Activated T-helper 2 cell treated with anti-CD3 and anti-CD28 coated beads, Interferon-gamma antibody, Interleukin-2, Interleukin-4, amounts not matched to agents 10 μg/mL and 5 μg/mL and 100 μg/mL, durations not matched to agents 14 hours and 24 hours and 36 hours (primary cell): ENCODE measurements at regions not wholly inside any gene's neighbourhood (a gene's known extent, or its start where the extent isn't known, plus 50 kb on each side); places are given as distances from the start of the nearest gene placed in this dataset.

Experiments
- DNase-seq: peaks from one replicate; pipeline ENCODE4 v3.0.0; 2021; ENCODE audit warnings: low spot score
- H3K27ac Mint-ChIP-seq: one replicate; pipeline ENCODE4 v1.8.0; 2021; ENCODE audit warnings: mixed read lengths
- H3K27me3 Mint-ChIP-seq: one replicate; pipeline ENCODE4 v1.8.0; 2021; ENCODE audit warnings: low read depth, mixed read lengths
- H3K36me3 Mint-ChIP-seq: one replicate; pipeline ENCODE4 v1.8.0; 2021; ENCODE audit warnings: low read depth, mixed read lengths
- H3K4me1 Mint-ChIP-seq: one replicate; pipeline ENCODE4 v1.8.0; 2021; ENCODE audit warnings: low read depth, mixed read lengths
- H3K4me3 Mint-ChIP-seq: one replicate; pipeline ENCODE4 v1.8.0; 2021; ENCODE audit warnings: low read depth, mild to moderate bottlenecking, moderate library complexity, mixed read lengths
- H3K9me3 Mint-ChIP-seq: one replicate; pipeline ENCODE4 v1.8.0; 2021; ENCODE audit warnings: mixed read lengths
- intact Hi-C: fragments of 100-400 bp; cut with micrococcal nuclease; formaldehyde crosslinking; loops from one replicate; pipeline ENCODE4 v1.15.1; 2023

- intact Hi-C loops, result no loop called here
- Mint-ChIP-seq H3K4me3 (no peak overlapping the region), H3K9me3 (no peaks in the 10 kb centered on the region), H3K27ac (no peak overlapping the region), H3K4me1 (peaks cover 10% of the 10 kb centered on the region), H3K27me3 (peaks cover 2% of the 10 kb centered on the region), H3K36me3 (no peaks in the 10 kb centered on the region)
- no peak for DNase-seq
Measured at GRCh38 chr6:26149240-26149639, 62.0 kb downstream of the HFE start.

GRCh38 chr6:26152226-26153101, 65.2 kb downstream of the HFE start:
- peaks cover 2% of the 10 kb centered on the region for H3K27me3 Mint-ChIP-seq
- no peaks in the 10 kb centered on the region for H3K36me3 Mint-ChIP-seq
- DNase-seq, result no peak
- no peak overlapping the region for H3K4me3 Mint-ChIP-seq
- intact Hi-C loops, result no loop called here
- no peak overlapping the region for H3K27ac Mint-ChIP-seq
- H3K4me1 Mint-ChIP-seq, result peaks cover 23% of the 10 kb centered on the region
- H3K9me3 Mint-ChIP-seq, result no peaks in the 10 kb centered on the region

DNA sequence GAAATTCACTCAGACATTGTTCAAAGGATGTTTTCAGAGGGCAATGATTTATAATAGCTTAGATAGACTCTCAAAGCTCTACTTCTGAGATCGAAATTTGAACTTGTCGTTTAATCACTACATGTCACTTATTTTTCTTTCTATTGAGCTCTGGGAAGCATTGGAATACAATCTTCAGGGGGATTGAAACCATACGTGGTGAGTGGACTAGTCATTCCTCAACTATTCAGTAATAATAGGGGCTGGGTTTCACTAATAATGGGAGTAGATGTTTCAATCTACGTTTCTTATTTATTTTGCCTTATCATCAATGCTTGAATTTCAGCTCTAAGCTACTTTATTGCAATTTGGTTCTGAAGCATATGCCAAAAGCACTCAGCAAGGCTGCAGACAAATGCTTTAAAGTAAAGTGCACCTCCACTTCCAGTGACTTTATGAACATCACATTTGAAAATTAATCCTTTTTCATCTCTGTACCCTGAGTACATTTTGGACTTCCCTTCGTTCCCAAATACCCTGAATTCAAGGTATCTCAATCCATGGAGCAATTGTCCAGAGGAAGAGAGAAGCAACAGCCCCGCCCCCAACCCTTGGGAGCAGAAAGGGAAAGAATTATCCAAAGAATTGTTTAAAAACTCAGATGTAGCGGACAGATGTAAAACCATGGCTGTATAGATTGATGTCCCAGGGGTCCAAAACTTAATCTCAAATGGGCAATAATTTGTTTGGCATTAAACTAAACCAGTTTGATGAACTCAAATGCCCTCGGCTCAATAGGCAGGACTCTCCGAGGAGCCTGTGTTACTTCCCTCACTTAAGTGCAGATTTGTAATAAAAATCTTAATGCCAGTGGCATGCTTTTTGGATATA, 68.1 kb downstream of the HFE start:
- no peak for DNase-seq
- Mint-ChIP-seq H3K4me3 (peak overlapping the region; percentile 90), H3K9me3 (no peaks in the 10 kb centered on the region), H3K36me3 (peaks cover 4% of the 10 kb centered on the region), H3K27me3 (no peaks in the 10 kb centered on the region), H3K27ac (peak overlapping the region; percentile 96), H3K4me1 (peaks cover 43% of the 10 kb centered on the region)
- intact Hi-C loops, result loop anchor here (5.0 kb wide), 1 partner anchor 992 kb away; a partner anchor contains a TSS

DNA sequence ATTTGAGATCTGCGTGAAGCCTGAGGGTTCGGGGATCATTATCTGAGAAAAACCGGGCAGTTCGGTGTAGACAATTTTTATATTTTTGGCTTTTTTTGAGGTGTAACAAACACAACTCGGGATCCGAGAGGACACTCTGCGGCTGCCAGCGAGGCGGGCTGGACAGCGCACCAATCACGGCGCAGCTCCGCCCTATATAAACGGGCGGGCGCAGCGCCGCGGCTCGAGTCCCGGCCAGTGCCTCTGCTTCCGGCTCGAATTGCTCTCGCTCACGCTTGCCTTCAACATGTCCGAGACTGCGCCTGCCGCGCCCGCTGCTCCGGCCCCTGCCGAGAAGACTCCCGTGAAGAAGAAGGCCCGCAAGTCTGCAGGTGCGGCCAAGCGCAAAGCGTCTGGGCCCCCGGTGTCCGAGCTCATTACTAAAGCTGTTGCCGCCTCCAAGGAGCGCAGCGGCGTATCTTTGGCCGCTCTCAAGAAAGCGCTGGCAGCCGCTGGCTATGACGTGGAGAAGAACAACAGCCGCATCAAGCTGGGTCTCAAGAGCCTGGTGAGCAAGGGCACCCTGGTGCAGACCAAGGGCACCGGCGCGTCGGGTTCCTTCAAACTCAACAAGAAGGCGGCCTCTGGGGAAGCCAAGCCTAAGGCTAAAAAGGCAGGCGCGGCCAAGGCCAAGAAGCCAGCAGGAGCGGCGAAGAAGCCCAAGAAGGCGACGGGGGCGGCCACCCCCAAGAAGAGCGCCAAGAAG, 69.0 kb downstream of the HFE start:
- Mint-ChIP-seq H3K4me1 (peaks cover 44% of the 10 kb centered on the region), H3K4me3 (peak overlapping the region; percentile 90), H3K9me3 (no peaks in the 10 kb centered on the region), H3K36me3 (peaks cover 5% of the 10 kb centered on the region), H3K27me3 (no peaks in the 10 kb centered on the region), H3K27ac (peak overlapping the region; percentile 96)
- DNase-seq, result peak; percentile 91
- intact Hi-C loops, result loop anchor here (1.0 to 5.0 kb wide), 3 partner anchors 53 to 1737 kb away; a partner anchor contains a TSS

- peaks cover 47% of the 10 kb centered on the region for H3K4me1 Mint-ChIP-seq
- intact Hi-C loops, result loop anchor here (1.0 to 5.0 kb wide), 6 partner anchors 34 to 1736 kb away; a partner anchor contains a TSS
- no peak for DNase-seq
- H3K9me3 Mint-ChIP-seq, result no peaks in the 10 kb centered on the region
- H3K36me3 Mint-ChIP-seq, result peaks cover 5% of the 10 kb centered on the region
- H3K4me3 Mint-ChIP-seq, result peak overlapping the region; percentile 90
- H3K27ac Mint-ChIP-seq, result peak overlapping the region; percentile 96
- no peaks in the 10 kb centered on the region for H3K27me3 Mint-ChIP-seq
Measured at GRCh38 chr6:26156850-26157250, 69.6 kb downstream of the HFE start.

DNA sequence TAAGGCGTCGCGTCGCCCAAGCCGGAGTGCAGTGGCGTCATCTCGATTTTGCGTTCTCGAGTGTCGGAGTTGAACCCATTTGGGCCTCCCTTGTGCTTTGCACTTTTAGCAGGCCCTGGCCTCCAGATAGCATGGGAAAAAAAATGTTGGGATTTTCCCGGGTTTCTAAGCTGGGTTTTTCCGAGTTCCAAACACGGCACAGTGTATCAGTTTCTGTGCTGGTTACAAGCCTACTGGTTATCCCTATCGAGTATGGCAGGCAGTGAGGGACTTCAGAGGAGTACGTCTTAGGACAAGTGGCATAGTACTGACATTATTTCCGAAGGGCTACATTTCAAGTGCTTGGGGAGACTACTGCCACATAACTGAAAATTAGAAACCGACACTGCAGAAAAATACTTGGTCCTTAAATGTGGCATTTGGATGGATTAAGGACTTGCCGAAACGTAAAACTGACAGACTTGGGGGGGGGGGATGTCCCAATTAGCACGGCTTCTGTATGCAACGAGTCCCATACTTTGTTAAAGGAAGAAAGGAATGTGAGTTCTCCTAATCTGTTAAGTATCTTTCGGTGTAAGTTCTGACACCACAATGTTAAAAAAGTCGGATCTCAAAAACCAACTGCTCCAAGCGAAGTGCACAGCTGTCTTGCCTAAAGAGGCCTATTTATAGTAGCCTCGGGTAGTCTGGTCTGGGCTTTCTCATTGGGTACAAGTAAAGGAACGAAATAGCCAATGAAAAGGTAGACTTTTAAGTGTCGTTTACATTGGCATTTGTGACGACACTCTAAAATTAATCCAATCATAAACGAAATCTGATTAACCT, 70.2 kb downstream of the HFE start:
- peak; percentile 86 for DNase-seq
- Mint-ChIP-seq H3K4me3 (peak overlapping the region; percentile 90), H3K27me3 (no peaks in the 10 kb centered on the region), H3K4me1 (peaks cover 47% of the 10 kb centered on the region), H3K36me3 (peaks cover 5% of the 10 kb centered on the region), H3K27ac (peak overlapping the region; percentile 96), H3K9me3 (no peaks in the 10 kb centered on the region)
- intact Hi-C loops, result loop anchor here (1.0 to 5.0 kb wide), 11 partner anchors 14 to 1735 kb away; a partner anchor contains a TSS

DNA sequence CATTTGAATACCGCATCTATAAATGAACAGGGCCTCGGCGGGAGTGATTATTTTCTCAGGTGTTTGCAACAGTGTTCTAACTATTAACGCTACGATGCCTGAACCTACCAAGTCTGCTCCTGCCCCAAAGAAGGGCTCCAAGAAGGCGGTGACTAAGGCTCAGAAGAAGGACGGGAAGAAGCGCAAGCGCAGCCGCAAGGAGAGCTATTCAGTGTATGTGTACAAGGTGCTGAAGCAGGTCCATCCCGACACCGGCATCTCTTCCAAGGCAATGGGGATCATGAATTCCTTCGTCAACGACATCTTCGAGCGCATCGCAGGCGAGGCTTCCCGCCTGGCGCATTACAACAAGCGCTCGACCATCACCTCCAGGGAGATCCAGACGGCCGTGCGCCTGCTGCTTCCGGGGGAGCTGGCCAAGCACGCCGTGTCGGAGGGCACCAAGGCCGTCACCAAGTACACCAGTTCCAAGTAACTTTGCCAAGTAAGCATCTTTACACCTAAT, 70.9 kb downstream of the HFE start:
- no peaks in the 10 kb centered on the region for H3K27me3 Mint-ChIP-seq
- no peaks in the 10 kb centered on the region for H3K9me3 Mint-ChIP-seq
- peak; percentile 90 for DNase-seq
- intact Hi-C loops, result loop anchor here (1.0 to 5.0 kb wide), 7 partner anchors 13 to 989 kb away; a partner anchor contains a TSS
- H3K4me1 Mint-ChIP-seq, result peaks cover 47% of the 10 kb centered on the region
- peaks cover 5% of the 10 kb centered on the region for H3K36me3 Mint-ChIP-seq
- H3K4me3 Mint-ChIP-seq, result peak overlapping the region; percentile 90
- H3K27ac Mint-ChIP-seq, result peak overlapping the region; percentile 96

DNA sequence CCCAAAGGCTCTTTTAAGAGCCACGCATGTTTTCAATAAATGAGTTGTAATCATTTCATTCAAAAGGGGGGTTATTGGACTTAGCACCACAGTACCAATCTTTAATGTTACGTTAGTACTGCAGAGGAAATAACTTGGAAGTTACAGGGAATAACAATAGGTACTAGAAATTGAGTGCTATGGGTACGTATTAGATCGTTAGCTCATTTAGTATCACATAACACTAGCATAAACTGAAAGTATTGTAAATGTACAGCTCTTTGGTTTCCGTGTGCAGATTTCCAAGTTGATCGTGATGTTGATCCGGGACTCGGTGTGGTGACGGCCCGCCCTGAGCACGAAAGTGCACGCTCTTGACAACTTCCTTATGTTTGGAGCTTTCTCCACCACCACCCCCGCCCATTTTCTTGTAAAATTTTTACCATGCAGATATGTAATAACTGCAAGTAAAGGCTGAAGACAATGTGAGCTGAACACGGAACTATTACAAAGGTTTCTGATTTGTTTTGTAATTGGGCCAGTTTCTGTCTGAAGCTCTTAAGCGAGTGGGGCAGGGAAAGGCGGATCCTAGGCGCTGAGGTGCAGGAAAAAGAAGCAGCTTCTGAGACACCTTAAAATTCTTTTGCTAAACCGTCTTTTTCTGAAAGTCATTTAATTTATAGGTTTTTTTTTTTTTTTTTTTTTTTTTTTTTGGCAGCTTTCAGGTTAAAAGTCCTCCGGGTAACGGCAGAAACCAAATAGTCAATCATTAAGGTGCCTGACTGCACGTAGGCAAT, 71.5 kb downstream of the HFE start:
- H3K36me3 Mint-ChIP-seq, result peaks cover 5% of the 10 kb centered on the region
- H3K4me3 Mint-ChIP-seq, result peak overlapping the region; percentile 90
- peak overlapping the region; percentile 96 for H3K27ac Mint-ChIP-seq
- H3K27me3 Mint-ChIP-seq, result no peaks in the 10 kb centered on the region
- no peaks in the 10 kb centered on the region for H3K9me3 Mint-ChIP-seq
- intact Hi-C loops, result loop anchor here (1.0 to 5.0 kb wide), 7 partner anchors 13 to 989 kb away; a partner anchor contains a TSS
- DNase-seq, result peak; percentile 60
- peaks cover 48% of the 10 kb centered on the region for H3K4me1 Mint-ChIP-seq

DNA sequence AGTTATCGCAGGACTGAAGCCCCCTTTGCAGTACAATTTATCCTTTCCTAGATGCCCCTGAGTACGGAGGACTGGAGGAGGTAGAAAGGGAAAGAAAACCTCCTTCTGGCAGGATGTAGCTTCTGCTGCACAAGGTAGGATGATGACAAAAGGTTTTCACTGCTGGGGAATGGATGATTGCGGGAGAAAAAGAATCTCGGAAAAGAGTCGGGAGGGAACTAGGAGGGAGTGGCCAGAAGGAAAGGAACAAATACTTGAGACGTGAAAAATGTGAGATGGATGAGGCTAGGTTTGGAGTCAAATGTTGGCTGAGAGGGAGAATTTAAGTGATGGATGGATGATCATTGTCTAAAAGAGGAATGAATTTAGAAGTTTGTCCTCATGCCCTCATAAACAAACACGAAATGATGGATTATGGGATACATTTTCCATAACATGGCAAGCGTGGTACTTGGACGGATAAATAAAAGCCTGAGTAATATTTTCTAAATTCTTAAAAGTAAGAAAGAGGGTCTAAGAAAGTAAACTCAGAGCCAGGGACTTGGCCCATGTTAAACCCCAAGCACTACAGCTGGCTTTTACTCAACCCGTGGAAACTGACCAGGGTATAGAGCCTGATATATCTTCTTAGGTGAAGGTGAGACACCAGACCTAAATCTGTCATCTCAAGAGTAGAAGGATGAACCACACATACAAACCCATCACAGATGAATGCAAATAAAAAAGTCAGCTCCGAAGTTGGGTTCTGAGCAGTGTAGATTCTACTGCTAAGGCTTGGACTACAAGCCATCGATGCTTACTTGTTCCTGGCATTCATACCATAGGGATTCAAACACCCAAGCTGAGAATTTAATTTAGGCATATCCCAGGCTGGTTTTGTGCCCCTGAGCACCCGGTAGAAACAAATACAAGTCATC, 72.4 kb downstream of the HFE start:
- Mint-ChIP-seq H3K27ac (peak overlapping the region; percentile 96), H3K36me3 (peaks cover 5% of the 10 kb centered on the region), H3K9me3 (no peaks in the 10 kb centered on the region), H3K4me3 (peak overlapping the region; percentile 90), H3K27me3 (no peaks in the 10 kb centered on the region), H3K4me1 (peaks cover 53% of the 10 kb centered on the region)
- intact Hi-C loops, result loop anchor here (2.0 to 5.0 kb wide), 4 partner anchors 29 to 988 kb away; a partner anchor contains a TSS
- no peak for DNase-seq

- no peaks in the 10 kb centered on the region for H3K9me3 Mint-ChIP-seq
- H3K27ac Mint-ChIP-seq, result no peak overlapping the region
- H3K4me1 Mint-ChIP-seq, result peaks cover 59% of the 10 kb centered on the region
- no peaks in the 10 kb centered on the region for H3K27me3 Mint-ChIP-seq
- no peak for DNase-seq
- peaks cover 8% of the 10 kb centered on the region for H3K36me3 Mint-ChIP-seq
- H3K4me3 Mint-ChIP-seq, result peak overlapping the region; percentile 19
- intact Hi-C loops, result no loop called here
Measured at GRCh38 chr6:26161322-26161721, 74.1 kb downstream of the HFE start.
